HFF-Myc (cell line): ENCODE measurements at regions not wholly inside any gene's neighbourhood (a gene's known extent, or its start where the extent isn't known, plus 50 kb on each side); places are given as distances from the start of the nearest gene placed in this dataset.

ENCODE experiments used
- DNase-seq: peaks from one replicate; pipeline ENCODE4 v3.0.0-alpha.2; 2011; ENCODE audit warnings: low read depth; ENCODE audit errors: extremely low read depth
- H3K4me3 ChIP-seq: replicated peaks from 2 replicates; pipeline ENCODE4 v1.5.1; 2011; ENCODE audit warnings: low read depth, mild to moderate bottlenecking, control low read depth, low read length
- TF ChIP-seq, protein P1 (sequence below): IDR thresholded peaks from 2 replicates; pipeline ENCODE4 v1.5.1; 2012; ENCODE audit warnings: mild to moderate bottlenecking, low read depth, low read length, control low read depth; ENCODE audit errors: missing control alignments

DNA sequence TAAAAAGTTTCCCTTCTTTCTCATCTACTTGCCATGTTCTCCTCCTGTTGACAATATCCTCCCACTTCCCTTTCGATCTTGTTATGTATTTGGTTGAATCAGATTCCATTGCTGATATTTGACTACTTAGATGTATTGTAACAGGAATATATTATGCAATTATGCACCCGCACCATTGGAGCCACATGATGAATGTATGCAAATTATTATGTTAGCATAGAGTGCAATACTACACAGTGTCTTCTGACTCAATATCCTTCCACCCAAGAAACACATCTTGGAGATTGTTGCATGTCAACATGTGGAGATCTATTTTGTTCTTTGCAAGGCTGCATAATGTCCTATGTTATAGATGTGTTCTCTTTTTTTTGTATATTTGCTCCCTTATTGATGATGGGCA lies 219.2 kb upstream of the RBFOX1 start:
- TF ChIP-seq, protein P1, sequence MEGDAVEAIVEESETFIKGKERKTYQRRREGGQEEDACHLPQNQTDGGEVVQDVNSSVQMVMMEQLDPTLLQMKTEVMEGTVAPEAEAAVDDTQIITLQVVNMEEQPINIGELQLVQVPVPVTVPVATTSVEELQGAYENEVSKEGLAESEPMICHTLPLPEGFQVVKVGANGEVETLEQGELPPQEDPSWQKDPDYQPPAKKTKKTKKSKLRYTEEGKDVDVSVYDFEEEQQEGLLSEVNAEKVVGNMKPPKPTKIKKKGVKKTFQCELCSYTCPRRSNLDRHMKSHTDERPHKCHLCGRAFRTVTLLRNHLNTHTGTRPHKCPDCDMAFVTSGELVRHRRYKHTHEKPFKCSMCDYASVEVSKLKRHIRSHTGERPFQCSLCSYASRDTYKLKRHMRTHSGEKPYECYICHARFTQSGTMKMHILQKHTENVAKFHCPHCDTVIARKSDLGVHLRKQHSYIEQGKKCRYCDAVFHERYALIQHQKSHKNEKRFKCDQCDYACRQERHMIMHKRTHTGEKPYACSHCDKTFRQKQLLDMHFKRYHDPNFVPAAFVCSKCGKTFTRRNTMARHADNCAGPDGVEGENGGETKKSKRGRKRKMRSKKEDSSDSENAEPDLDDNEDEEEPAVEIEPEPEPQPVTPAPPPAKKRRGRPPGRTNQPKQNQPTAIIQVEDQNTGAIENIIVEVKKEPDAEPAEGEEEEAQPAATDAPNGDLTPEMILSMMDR = no peak
- H3K4me3 ChIP-seq = no peak overlapping the region
- no peak for DNase-seq

DNA sequence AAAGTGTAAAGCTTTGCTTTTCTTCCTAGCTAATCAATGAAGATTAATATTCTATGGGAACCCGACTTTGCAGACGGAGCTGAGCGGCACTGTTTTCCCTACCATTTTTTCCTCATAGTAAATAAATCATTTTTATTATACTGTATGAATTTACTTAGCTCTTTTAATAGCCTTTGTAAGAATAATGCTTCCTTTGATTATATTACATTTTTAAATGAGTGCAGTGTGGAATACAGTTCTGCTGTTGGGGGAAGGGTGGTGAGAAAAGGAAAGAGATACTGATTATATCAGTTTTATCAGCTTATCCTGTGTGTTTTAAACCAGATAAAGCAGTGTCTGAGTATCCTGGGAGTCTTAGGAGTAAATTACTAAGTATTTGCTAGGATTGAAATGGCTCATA lies 221.4 kb upstream of the RBFOX1 start:
- TF ChIP-seq, protein P1 = no peak

DNA sequence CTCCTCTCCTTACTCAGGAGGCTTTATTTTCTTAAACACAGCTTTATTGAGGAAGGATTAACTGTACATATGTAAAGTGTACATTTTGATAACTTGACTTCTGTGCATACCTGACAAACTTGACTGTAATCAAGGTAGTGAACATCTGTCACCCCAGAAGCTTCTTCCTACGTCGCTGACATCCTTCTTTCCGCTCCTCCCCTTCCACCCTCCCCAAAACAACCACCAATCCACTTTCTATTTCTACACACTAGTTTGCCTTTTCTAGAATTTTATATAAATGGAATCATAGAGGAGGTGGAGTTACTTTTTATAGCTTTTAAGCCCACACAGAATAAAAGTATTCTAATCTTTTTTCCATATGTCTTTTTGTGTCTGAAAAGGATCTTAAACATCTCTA lies 225.2 kb upstream of the RBFOX1 start:
- DNase-seq = no peak
- H3K4me3 ChIP-seq = no peak overlapping the region
- TF ChIP-seq, protein P1 = no peak

More for the DNA sequence above, 221.4 kb upstream of the RBFOX1 start:
- no peak for DNase-seq
- H3K4me3 ChIP-seq = no peak overlapping the region

DNA sequence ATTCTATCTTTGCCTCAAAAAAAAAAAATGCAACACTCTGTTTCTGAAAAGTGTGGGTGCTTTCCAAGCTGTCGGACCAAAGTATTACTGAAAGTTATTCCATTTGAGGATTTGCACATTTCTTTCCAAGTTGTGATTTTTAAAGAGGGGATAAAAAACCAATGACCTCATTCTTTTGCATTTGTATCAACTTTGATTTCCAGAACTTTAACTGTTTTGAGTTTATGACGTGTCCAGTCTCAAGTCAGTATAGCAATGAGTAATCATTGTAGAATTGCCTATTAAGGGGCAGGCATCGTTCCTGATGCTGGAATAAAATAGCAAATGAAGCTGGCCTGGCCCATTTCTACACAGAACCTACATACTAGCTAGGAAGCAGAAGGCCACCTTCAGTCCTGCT lies 229.6 kb upstream of the RBFOX1 start:
- TF ChIP-seq, protein P1 = no peak
- H3K4me3 ChIP-seq = no peak overlapping the region
- no peak for DNase-seq

DNA sequence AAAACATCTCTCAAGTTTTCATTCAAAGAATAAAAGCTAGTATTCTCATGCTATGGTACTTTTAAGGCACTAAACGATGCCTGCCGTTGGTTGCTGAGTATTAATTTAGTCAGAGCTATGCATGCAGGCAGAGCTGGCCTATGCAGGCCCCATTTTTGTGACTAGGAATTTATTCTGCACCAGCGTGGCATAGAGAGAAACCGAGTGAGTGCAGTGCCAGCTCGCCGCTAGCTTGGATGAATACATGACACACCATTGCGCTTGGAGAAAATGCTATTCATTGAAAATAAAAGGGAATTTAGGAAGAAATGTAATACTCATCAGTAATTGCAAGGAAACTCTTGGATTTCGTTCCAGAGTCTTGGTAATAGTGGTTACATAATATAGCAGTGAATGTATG lies 231.6 kb upstream of the RBFOX1 start:
- DNase-seq = no peak
- TF ChIP-seq, protein P1 = no peak
- no peak overlapping the region for H3K4me3 ChIP-seq

DNA sequence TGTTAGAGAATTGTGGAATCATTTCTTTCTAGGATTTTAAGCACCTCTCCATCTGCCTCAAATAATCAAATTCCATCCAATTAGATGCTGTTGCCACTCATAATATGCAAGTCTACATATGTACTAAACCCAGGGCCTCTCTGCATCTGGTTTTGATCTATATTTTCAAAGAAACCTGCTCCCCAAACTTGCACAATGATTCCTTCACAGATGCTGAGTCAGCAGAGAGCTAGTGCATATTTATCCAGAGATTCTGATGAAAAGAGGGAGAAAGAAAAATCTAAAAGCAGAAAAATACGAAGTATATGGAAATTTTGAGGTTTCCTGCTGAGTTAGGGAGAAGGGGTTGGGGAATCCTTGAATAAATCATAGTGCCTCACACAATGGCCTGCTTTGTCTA lies 235.1 kb upstream of the RBFOX1 start:
- no peak overlapping the region for H3K4me3 ChIP-seq
- TF ChIP-seq, protein P1 = no peak
- DNase-seq = no peak

DNA sequence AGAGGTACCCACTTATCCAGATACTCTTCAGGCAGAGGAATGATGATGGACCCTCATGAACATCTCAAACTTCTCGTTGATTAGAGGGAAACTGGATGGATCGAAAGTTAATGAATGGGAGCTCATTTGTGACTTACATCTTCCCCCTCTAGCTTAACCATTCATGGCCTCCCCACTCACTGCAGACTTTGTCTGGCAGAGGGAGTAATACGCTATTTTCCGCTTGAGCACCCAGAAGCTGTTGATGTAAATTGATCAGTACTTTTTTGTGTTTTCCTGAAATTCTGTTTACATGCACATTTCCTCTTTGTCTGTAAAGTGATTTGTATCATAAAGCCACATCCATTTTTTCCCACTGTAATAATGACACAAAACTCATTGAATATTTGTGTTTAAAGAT lies 239.1 kb upstream of the RBFOX1 start:
- TF ChIP-seq, protein P1 = no peak
- H3K4me3 ChIP-seq = no peak overlapping the region
- no peak for DNase-seq
